ENCODE measurements at regions not wholly inside any gene's neighbourhood (a gene's known extent, or its start where the extent isn't known, plus 50 kb on each side); places are given as distances from the start of the nearest gene placed in this dataset.

DNA sequence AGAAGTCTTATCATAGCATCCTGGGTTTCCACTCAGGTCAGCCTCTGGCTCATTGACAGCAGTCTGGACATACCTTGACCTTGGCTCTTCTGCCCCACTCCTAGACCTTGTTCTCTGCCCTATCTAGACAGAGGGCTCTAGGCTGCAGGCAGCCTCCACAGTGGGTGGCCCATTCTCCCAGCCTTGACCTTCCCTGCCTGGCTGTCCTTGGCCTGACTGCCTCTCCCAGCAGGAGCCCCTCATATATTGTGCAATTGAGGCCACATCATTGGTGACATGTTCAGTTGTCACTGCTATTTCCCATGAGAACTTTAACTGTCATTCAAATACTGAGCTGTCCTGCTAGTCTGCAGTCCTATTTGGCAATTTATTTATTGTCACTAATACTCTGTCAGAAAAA is 503.4 kb downstream of the PLXNA4 start:
- DNase-seq, result no peak

DNA sequence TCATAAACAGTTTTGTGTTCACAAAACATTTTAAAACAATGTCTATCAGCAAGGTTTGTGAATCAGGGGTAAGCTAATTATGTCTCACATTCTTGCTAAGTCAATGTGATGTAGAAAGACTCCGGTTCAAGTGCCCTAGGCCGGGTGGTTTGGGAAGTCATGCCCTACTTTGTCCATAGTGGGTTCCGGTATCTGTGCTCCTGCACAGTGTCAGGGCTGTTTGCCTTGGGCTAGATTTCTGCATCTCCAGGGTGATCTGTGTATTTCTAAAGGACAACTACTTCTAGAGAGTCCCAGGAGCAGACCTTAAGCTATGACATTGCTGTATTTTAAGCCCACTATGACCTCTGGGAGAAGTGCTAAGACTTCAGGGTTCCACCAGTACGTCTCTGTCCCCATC is 504.1 kb downstream of the PLXNA4 start:
- DNase-seq, result no peak

DNA sequence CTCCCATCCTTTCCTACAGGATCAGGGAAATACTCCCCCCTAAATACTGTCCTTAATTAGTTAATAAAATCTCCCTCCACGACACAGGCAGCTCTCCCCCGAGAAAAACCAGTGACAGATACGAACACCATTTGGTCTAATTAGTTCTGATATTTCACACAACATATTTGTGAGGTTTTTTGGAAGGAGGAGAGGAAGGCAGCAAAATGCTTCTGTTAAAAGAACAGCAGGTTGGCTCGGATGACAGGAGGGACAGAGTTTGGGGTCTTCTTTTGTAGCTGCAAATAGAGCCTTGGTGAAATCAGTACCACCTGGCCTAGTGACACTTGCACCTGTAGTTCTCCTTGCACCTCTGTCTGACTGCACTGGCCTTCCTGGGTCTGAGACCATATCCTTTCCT is 507.0 kb downstream of the PLXNA4 start:
- DNase-seq, result no peak

DNA sequence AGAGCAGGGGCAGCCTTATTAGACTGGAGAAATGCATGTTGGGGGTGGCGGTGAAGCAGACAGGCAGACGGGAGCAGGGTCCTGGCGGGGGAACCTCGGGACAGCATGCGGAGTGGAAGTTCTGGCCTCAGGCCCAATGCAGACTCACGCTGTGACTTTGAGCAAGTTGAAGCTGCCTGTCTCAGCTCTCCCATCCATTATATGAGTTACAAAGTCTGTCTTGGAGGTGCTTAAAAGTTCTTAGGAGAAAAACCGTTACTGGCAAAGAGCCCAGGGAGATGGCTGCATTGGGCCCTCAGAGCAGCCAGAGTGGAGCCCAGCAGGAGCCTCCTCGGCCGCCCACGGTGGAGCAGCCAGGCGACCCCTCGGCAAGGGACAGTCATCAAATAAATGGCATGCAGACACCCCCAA is 509.5 kb downstream of the PLXNA4 start:
- no peak for DNase-seq

DNA sequence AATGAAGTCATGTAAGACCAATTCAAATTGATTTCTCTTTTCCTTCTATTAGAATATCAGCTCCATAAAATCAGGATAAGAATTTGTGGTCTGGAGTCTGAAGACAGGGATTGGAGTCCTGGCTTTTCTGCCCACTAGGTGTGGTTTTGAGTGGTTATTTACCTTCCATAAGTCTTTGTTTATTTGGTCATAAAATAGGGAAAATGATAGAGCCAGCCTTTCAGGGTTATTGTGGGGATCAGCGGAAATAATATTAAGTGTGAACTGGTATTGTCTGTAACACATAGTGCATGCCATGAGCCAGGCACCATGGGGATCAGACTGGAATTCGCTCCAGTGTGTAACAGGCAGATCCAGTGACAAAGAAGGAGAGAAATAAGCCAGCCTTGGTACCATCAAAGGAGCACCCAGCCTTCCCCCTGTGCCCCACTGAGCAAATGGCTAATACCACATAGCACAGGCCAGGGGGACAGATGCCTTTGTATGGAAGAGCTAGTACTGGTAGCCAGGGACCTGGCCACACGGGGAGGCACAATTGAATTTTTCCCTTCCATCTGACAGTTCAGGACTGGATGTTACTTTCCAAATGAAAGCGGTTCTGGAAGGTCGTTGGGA is 509.7 kb upstream of the PODXL start:
- no peak for DNase-seq

DNA sequence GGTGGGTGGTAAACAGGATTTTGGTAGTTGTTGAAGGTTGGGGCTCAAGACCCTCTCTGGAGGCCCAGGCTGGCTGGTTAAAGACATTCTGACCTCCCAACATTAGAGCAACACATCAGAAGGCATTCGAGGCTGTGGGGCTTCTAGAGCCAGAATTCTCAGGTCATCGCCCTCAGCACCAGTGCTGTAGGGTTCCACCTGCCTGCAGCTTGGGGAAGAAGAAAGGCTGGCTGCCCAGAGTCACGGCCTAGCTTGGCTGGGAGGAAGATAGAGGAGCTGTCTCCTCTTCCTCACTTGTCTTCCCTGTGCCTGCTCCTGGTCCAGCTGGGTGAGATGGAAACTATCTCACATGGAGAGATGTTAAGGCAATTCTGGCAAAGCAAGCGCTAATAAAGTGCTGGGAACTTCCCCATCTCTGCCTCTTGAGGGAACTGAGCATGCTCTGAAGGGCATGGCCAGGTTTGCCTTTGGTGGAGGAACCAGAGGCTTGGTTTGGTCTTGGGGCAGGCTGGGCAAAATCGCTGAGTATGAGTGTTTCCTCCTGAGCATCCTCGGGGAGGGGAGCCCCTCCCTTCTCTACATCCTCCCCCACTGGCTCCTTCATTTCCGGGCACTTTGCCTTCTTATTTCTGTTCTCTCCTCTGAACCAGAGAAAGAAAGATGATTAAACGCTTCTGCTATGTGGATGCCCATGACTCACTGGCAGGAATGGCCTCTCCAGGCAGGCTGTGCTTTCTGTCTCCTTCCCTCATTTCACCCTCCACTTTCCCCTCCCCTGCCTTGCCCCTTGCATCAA is 509.0 kb upstream of the PODXL start:
- no peak for DNase-seq

DNA sequence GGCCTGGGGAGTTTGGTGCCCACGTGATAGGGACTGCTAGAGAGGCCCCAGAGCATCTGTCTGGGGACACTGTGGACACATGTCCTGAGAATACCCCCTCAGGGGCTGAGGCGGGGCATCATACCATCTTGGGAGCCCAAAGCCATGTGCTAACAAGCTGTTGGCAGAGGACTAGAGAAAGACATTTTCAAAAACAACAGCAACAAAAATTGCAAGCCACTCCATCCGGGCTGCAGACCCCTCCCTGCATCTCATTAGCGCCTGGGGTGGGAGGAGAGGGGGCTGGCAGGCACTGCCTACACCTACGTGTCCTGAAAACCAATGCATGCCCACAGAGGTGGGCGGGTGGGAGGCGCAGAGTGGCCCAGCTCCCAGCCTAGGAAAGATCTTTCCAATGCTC is 507.4 kb upstream of the PODXL start:
- no peak for DNase-seq

DNA sequence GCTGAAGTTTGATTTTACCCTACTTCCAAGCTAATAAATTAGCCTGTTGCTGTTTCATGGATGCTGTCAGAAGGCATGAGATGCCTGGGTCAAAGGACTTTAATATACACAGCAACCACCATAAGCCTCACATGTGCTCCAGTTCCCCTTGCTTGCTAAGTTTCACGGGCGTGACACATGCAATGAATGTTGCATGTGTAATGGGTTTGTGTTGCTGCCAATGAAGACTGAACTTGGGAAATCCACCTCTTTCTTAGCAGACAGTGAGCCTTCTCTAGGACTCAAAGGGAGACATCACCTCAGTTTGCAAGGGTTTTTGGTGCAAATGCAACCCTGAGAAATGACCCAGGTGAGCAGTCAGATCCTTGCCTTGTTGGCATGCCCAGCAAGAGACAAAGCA is 505.5 kb upstream of the PODXL start:
- no peak for DNase-seq

DNA sequence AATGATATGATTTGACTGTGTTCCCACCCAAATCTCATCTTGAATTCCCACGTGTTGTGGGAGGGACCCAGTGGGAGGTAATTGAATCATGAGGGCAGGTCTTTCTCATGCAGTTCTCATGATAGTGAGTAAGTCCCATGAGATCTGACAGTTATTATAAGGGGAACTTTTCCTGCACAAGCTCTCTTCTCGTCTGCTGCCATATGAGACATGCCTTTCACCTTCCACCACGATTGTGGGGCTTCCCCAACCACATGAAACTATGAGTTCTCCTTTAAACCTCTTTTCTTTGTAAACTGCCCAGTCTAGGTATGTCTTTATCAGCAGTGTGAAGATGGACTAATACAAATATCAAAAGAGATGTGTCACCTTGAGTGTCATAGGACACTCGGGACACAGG is 502.7 kb upstream of the PODXL start:
- DNase-seq, result no peak

DNA sequence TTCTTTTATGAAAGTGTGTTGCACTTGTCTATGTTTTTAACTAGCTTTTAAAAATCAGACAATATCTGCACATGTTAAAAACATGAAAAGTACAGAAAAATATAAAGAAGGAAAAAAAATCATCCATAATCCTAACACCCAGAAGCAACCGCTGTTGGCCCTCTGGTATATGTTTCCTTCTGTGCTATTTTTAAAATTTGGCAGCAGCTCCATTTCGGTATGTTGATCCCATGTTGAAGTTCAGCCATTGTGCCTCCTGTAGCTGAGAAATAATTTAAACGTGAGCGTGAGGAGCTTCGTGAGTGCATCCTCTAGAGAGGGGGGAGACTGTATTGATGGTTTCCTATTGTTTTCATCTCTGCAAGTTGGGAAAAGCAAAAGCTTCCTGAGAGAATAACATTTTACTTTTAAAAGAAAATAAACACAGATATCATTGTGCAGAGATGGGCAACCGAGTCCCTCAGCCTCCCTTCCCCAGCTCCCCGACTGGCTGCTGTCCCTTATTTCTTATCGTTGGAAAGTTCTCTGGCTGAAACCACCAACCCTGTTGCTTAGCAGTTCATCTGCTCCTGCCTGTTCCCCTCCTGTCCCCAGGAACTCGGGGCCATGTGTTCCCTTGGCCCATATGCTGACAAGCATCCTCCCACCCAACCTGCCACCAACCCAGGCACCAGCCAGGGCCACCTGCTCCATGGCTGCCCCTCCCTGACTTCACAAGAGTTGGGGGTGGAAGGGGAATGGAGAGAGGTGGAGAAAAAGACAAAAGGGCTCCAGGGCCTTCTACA is 499.1 kb upstream of the PODXL start:
- no peak for DNase-seq

DNA sequence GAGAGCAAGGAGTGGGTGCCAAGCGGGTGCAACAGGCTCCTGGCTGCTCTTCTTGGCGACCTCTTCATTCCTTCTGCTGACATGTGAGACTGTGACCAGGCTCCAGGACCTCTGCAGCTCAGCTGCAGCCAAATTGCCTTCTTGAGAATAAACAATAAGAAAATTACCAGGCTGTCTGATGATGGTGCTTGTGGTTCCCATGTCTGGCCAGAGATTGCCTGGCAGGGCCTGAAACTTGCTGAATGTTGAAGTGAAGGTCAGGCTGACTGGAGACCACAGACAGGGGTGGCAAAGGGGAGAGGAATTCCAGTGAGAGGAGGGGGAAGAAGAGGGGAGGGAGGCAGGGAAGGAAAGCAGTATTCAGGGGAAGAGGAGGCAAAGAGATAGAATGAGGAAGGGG is 497.4 kb upstream of the PODXL start:
- DNase-seq, result no peak

DNA sequence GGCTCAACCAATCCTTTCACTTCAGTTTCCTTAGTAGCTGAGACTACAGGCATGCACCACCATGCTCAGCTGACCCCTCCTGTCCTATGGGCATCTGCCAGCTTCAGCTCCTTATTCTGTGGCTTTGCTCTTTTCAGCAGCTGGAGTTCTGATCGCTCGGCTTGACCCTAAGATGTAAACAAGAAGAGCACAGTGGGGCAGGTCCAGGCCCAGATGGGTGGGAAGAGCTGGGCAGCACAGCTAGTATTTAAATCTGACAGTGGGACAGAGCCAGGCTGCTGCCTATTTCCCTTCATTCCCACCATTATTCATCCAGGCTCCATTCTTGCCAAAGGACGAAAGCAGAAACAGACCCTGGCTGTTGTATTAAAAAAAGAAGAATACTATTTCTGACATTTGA is 494.9 kb upstream of the PODXL start:
- DNase-seq, result no peak

DNA sequence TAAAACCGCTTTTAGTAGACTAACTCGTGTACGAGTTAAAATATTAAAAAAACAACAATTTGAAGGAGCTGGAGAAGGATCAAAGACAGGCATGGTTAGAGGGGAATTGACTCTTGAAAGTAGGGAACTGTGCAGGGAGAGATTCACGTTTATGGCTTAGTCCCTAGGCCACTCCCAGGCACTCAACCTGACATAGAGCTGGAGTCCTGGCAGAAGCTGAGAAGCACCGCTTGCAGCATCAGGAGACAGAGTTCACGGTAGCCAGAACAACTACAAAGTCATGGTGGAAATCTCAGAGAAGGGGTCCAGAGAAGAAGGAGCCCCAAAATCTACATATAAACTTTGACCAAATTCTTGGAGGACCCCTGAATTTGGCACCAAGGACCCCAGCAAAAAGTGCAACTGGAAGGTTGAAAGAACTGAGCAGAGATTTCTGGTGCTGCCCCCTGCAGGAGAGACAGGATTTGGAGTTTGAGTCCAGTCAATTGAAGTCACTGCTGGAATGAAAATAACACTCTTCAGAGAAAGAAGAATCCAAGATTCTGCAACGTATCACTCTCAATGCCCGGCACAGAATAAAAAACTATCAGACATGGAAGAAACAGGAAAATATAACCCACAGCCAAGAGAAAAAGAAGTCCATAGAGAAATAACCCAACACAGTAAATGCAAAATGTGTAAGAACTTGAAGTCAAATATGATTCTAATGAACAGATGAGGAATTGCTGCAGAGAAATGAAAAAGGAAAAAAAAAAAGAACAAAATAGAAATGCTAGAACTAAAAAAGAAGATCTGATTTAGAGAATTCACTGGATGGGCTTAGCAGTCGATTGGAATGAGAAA is 493.3 kb upstream of the PODXL start:
- DNase-seq, result no peak

DNA sequence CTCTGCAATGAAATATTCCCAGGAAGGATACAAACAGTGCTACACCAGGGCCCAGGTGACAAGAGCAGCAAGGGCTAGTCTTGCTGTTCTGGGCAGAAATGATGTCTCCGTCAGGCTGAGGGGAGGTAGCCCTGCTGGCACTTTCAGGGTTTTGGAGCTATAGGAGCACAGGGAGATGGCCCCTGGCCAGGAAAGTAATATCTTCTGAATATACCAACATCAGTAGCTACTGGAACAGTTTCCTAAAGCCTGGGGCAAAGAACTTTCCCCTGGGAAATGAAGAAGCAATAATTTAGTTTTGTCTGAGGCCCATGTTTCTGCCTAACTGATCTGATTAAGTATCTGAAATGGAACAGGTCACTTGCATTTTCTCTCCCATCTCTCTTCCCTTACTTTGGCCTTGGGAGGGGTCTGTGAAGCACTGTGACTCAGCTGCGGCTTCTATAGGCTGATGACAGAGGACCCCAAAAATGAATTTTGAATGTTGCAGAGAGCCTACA is 489.1 kb upstream of the PODXL start:
- no peak for DNase-seq

DNA sequence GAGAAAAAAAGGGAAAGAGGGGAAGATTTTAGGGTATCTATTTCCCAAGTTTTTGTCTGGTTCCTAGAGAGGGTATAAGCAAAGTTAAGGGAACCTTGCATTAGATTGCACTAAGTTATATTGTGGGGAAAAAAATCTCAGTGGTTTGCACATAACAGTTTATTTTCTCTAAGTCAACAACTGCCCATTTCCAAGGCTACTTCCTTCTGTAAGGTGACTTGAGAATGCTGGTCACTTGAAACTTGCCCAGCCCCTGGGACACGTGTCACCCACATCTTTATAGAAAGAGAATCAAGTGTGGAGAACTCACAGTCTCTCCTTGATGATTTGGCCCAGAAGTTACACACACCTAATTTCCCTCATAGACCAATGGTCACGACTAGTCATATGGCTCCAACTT is 488.6 kb upstream of the PODXL start:
- DNase-seq, result no peak

DNA sequence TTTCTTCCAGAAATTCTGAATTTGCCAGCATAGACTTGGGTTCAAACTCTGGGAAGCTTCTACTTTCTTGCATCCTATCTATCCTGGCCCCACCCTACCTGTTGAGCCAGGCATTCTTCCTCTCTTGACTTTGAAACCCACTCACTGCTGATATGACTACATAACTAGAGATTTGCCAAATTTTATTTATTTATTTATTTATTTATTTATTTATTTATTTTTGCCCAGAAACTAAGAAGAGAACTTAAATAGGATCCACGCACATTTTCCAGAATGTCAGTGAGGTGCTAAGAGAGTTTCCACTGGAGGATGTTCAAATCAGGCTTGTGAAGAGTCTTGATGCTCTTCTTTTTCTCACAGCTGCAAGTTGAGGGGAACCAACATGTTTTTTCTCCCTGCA is 487.8 kb upstream of the PODXL start:
- DNase-seq, result no peak

DNA sequence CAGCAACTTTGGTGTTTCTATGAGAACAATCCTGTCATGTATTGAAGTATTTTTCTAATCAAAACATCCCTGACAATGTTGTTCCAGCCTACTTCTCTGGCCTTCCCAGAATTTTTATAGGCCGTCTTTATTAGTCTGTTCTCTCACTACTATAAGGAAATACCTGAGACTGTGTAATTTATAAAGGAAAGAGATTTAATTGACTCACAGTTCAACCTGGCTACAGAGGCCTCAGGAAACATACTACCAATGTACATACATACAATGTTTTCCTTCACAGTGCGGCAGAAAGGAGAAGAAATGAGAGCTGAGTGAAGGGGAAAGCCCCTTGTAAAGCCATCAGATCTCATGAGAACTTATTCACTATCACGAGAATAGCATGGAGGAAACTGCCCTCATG is 484.7 kb upstream of the PODXL start:
- no peak for DNase-seq

DNA sequence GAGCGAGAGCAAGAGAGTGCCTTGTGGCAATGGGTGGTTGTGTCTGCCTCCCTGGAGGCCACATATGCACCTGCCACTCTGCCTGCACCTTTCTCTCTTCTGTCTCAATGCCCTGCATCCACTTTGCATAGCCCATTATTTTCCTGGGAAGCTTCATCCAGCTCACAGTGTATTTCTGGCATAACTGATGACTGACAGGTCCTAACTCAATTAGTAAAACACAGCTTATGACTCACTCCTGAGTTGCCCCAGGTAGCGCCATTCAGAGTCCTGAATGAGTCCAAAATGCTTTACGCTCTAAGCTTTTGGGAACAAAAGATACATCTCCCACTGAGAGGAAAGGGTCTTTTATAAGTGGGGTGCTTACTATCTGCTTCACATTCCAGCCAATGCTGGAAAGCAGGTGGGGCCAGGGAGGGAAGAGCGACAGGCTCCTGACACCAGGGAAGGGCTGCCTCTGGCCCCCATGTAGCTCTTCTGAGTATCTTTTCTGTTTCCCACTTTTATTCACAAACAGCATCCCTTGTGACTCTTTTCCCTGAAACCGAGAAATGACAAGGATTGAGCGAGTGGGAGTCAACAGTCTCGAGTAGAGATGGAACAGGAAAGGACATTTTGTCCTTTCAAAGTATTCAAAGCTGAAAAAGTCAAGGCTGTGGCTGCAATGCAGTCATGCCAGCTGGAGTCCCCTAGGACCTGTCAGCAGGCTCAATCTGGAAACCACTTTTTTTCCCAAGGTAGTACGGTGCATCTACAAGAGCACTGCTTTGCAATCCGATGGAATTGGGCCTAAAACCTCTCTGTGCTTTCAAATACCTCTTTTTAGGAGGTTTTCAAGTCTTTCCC is 479.3 kb upstream of the PODXL start:
- DNase-seq, result no peak

DNA sequence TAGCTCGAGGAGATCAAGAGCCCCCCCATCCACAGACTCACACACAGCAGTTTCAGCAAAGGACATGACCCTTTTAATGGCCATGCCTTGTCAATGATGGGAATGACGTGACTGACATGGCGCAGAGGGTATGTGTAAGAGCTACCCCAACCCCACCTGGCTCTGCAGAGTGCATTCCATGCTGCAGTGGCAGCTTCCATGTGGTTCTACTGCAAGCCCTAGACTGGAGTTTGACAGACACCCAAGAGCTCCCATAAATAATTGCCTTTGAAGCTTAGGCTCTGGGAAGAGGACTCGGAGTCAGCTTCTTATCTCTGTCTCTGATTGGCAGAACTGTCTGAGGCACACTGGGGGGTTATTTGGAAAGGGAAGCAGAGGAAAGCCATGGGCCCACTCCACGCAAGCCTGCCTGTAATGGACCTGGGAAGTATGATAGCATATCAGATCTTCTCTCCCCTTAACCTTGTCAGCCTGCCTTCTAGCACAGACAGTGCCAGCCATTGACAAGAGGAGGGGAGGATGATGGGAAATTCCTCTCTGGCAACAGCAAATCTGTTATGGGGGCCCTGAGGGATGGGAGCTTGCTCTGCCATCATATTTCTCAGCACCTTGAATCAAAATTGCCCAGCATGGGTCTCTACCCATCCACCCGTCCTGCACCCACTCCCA is 478.5 kb upstream of the PODXL start:
- no peak for DNase-seq

DNA sequence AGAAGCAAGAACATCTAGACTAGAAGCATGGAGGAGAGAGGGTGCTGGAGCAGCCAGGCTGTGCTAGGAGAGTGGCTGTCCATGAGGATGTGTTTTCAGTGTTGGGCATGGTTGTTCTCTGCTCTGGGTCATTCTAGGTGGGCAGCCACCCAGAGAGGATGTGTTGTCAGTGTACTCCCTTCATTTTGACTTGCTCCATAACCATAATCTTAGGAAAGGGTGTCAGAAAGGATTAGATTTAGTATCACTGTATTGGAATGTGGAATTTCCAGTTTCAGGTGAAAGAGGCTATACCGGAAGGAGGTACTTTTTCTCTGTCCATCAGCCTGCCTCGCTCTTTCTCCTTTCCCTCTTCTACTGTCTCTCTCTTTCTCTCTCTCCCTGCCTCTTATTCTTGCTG is 474.5 kb upstream of the PODXL start:
- no peak for DNase-seq

DNA sequence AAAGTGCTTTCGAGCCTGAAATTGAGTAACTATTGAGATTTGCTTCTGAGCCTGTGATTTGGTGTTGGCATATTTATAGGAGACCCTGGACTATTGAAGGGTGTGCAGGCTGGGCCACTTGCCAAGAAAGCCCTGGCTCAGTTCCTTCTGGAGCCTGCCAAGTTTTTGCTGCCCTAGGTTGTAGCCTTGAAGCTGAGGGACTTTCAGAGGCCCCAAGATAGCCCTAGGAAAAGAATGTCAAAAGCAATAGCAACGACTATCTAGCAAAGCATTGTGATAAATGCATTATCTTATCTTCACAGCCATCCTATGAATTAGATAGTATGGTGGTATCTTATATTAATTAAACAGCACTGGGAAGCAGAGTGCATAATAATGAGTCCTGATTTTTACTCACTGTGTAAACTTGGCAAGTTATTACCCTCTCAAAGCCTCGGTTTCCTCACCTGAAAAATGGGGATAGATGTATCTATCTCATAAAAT is 473.7 kb upstream of the PODXL start:
- DNase-seq, result no peak

Measured in CD4-positive, alpha-beta T cell treated with Interferon gamma for 1 hour (primary cell).